Keratinocyte (primary cell): ENCODE measurements at regions not wholly inside any gene's neighbourhood (a gene's known extent, or its start where the extent isn't known, plus 50 kb on each side); places are given as distances from the start of the nearest gene placed in this dataset.

Experiments used
- DNase-seq: peaks from one replicate; pipeline ENCODE4 v3.0.0-alpha.2; 2011; ENCODE audit warnings: low read depth, missing footprints, low spot score
- FAIRE-seq: peaks from 2 replicates; lab custom pipeline; 2011; peaks lifted over from hg19 to GRCh38; lab: Jason Lieb, UNC
- H2AFZ ChIP-seq: 2 replicates; pipeline ENCODE4 v1.6.0; 2012; ENCODE audit warnings: low read length, control low read depth, inconsistent platforms; ENCODE audit not compliant: control insufficient read depth
- H3K27ac ChIP-seq: 2 replicates; pipeline ENCODE4 v1.5.1; 2011; ENCODE audit warnings: low read length; ENCODE audit not compliant: control insufficient read depth, insufficient read depth
- H3K27me3 ChIP-seq: 3 replicates; pipeline ENCODE4 v1.6.0; 2011; ENCODE audit warnings: low read length; ENCODE audit not compliant: control insufficient read depth, insufficient read depth; ENCODE audit errors: extremely low read depth
- H3K36me3 ChIP-seq, 2 experiments: 2 replicates in 1 of 2; 3 replicates in 1 of 2; pipeline ENCODE4 v1.5.1; 2011; ENCODE audit warnings: low read length in 2 of 2, mild to moderate bottlenecking in 1 of 2; ENCODE audit not compliant: control insufficient read depth in 2 of 2, insufficient read depth in 2 of 2; ENCODE audit errors: extremely low read depth in 1 of 2
- H3K4me1 ChIP-seq: 3 replicates; pipeline ENCODE4 v1.5.1; 2011; ENCODE audit warnings: low read length; ENCODE audit not compliant: control insufficient read depth, insufficient read depth; ENCODE audit errors: extremely low read depth
- H3K4me2 ChIP-seq: 3 replicates; pipeline ENCODE4 v1.6.0; 2011; ENCODE audit warnings: low read depth, low read length; ENCODE audit not compliant: control insufficient read depth, insufficient read depth; ENCODE audit errors: extremely low read depth
- H3K4me3 ChIP-seq, 3 experiments: fragments of 200-600 bp in 1 of 3; sonication (generic) in 1 of 3; 2 replicates in 2 of 3; 3 replicates in 1 of 3; pipeline ENCODE4 v1.5.1; 2011 to 2016; ENCODE audit warnings: low read length in 3 of 3, mild to moderate bottlenecking in 3 of 3, control low read depth in 2 of 3, inconsistent platforms in 1 of 3, low read depth in 1 of 3, mixed read lengths in 1 of 3, mixed run types in 1 of 3, moderate library complexity in 1 of 3; ENCODE audit not compliant: control insufficient read depth in 2 of 3, insufficient read depth in 2 of 3; ENCODE audit errors: extremely low read depth in 1 of 3
- H3K79me2 ChIP-seq: 2 replicates; pipeline ENCODE4 v1.6.0; 2012; ENCODE audit warnings: low read length; ENCODE audit not compliant: control insufficient read depth, insufficient read depth
- H3K9ac ChIP-seq: 3 replicates; pipeline ENCODE4 v1.6.0; 2011; ENCODE audit warnings: low read length; ENCODE audit not compliant: control insufficient read depth, insufficient read depth; ENCODE audit errors: extremely low read depth
- H3K9me1 ChIP-seq: 3 replicates; pipeline ENCODE4 v1.6.0; 2011; ENCODE audit warnings: low read length; ENCODE audit not compliant: control insufficient read depth, insufficient read depth; ENCODE audit errors: extremely low read depth
- H3K9me3 ChIP-seq: 2 replicates; pipeline ENCODE4 v1.5.1; 2012; ENCODE audit warnings: low read depth, low read length; ENCODE audit not compliant: control insufficient read depth
- H4K20me1 ChIP-seq: 3 replicates; pipeline ENCODE4 v1.6.0; 2011; ENCODE audit warnings: low read length; ENCODE audit not compliant: control insufficient read depth, insufficient read depth; ENCODE audit errors: extremely low read depth
- EZH2 ChIP-seq: IDR thresholded peaks from one replicate; pipeline ENCODE4 v1.6.1; 2012; ENCODE audit warnings: inconsistent platforms, mild to moderate bottlenecking, low read length, moderate library complexity
- dilution Hi-C: fragments of 300-500 bp; cut with MboI; formaldehyde crosslinking; loops from one replicate; pipeline ENCODE4 v1.7.0; 2020; ENCODE audit warnings: low sequenced_read_pairs; ENCODE audit not compliant: extremely low pct_ligation_motif_present
- TF ChIP-seq, protein P1 (sequence below), 3 experiments: IDR thresholded peaks in 1 of 3; conservative IDR thresholded peaks in 1 of 3; optimal IDR thresholded peaks in 1 of 3; 2 replicates in 2 of 3; 3 replicates in 1 of 3; pipeline versions ENCODE3 to v1.5.1; 2011; ENCODE audit warnings: low read length in 3 of 3, mild to moderate bottlenecking in 3 of 3, moderate library complexity in 2 of 3, control low read depth in 1 of 3, inconsistent platforms in 1 of 3; ENCODE audit not compliant: insufficient read depth in 2 of 3; ENCODE audit errors: extremely low read depth in 1 of 3

- Histone ChIP-seq H3K4me1 (peaks cover 54% of the 10 kb centered on the region), H3K4me2 (no peak overlapping the region), H2AFZ (no peak overlapping the region), H3K4me3 (no peak overlapping the region), H4K20me1 (no peaks in the 10 kb centered on the region), H3K27ac (no peak overlapping the region), H3K9me3 (no peaks in the 10 kb centered on the region), H3K9ac (no peak overlapping the region), H3K27me3 (no peaks in the 10 kb centered on the region), H3K9me1 (no peaks in the 10 kb centered on the region), H3K36me3 (no peaks in the 10 kb centered on the region), H3K79me2 (no peaks in the 10 kb centered on the region)
- dilution Hi-C loops, result no loop called here
- DNase-seq, result no peak
- TF ChIP-seq, protein P1, sequence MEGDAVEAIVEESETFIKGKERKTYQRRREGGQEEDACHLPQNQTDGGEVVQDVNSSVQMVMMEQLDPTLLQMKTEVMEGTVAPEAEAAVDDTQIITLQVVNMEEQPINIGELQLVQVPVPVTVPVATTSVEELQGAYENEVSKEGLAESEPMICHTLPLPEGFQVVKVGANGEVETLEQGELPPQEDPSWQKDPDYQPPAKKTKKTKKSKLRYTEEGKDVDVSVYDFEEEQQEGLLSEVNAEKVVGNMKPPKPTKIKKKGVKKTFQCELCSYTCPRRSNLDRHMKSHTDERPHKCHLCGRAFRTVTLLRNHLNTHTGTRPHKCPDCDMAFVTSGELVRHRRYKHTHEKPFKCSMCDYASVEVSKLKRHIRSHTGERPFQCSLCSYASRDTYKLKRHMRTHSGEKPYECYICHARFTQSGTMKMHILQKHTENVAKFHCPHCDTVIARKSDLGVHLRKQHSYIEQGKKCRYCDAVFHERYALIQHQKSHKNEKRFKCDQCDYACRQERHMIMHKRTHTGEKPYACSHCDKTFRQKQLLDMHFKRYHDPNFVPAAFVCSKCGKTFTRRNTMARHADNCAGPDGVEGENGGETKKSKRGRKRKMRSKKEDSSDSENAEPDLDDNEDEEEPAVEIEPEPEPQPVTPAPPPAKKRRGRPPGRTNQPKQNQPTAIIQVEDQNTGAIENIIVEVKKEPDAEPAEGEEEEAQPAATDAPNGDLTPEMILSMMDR (optimal IDR thresholded peaks at IDR 0.05 in 1 of 3, IDR thresholded peaks at IDR 0.05 in 1 of 3, conservative IDR thresholded peaks at IDR 0.05 in 1 of 3; ENCODE audit: extremely low read depth in 1 of 3, insufficient read depth in 2 of 3, low read length in 3 of 3), result no peak
- no peak for TF ChIP-seq EZH2
- no peak for FAIRE-seq
Measured at GRCh38 chr5:74244406-74244805, 396.1 kb downstream of the ENC1 start.

DNA sequence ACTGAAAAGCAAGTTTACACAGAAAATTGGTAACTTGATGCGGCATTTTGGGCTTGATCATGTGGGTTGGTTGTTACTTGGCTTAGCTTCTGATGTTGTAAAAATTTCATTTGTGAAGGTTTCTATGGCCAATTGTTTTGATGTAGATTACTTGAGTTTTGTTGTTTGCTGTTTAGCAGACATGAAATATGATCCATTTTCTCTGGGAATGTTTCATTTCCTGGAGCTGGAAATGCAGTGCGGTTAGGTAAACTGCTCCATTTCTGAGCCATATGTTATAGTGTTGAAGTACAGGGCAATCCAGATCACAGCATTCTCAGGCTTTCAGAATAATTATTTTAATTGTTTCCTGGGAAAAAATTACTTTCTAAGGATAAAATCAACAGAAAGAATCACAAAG lies 396.9 kb downstream of the ENC1 start:
- Histone ChIP-seq H3K36me3 (no peaks in the 10 kb centered on the region), H3K27me3 (no peaks in the 10 kb centered on the region), H2AFZ (peak overlapping the region; percentile 17), H3K79me2 (no peaks in the 10 kb centered on the region), H3K4me1 (peaks cover 49% of the 10 kb centered on the region), H4K20me1 (no peaks in the 10 kb centered on the region), H3K4me3 (no peak overlapping the region), H3K9ac (no peak overlapping the region), H3K4me2 (no peak overlapping the region), H3K27ac (no peak overlapping the region), H3K9me1 (no peaks in the 10 kb centered on the region), H3K9me3 (no peaks in the 10 kb centered on the region)
- FAIRE-seq, result peak; percentile 49
- dilution Hi-C loops, result no loop called here
- DNase-seq, result no peak
- TF ChIP-seq EZH2, result no peak
- TF ChIP-seq, protein P1 (optimal IDR thresholded peaks at IDR 0.05 in 1 of 3, IDR thresholded peaks at IDR 0.05 in 1 of 3, conservative IDR thresholded peaks at IDR 0.05 in 1 of 3; ENCODE audit: extremely low read depth in 1 of 3, insufficient read depth in 2 of 3, low read length in 3 of 3), result no peak
